Gastrocnemius medialis (tissue), 4 donors: ENCODE measurements at regions not wholly inside any gene's neighbourhood (a gene's known extent, or its start where the extent isn't known, plus 50 kb on each side); places are given as distances from the start of the nearest gene placed in this dataset.

Experiments used
- CTCF ChIP-seq, 5 experiments: fragments of 450-650 bp in 3 of 5; fragments of 200-600 bp in 2 of 5; sonication (generic) in 2 of 5; IDR thresholded peaks in 4 of 5; conservative IDR thresholded peaks in 1 of 5; 1 replicate in 4 of 5; 2 replicates in 1 of 5; pipeline ENCODE4 v1.5.1; 2016 to 2019; ENCODE audit warnings: antibody characterized with exemption in 5 of 5, mild to moderate bottlenecking in 3 of 5, moderate library complexity in 3 of 5
- POLR2A ChIP-seq, 2 donors: fragments of 450-650 bp; IDR thresholded peaks; one replicate each; pipeline ENCODE4 v1.6.1; 2017; ENCODE audit warnings: antibody characterized with exemption in 2 of 2, mild to moderate bottlenecking in 2 of 2, moderate library complexity in 2 of 2

- no peak for TF ChIP-seq CTCF (IDR thresholded peaks at IDR 0.05 in 4 of 5, conservative IDR thresholded peaks at IDR 0.05 in 1 of 5)
- no peak for TF ChIP-seq POLR2A (IDR thresholded peaks at IDR 0.05)
Observed at GRCh38 chrX:82676386-82676785, 831.7 kb upstream of the POU3F4 start.
